ENCODE measurements at regions not wholly inside any gene's neighbourhood (a gene's known extent, or its start where the extent isn't known, plus 50 kb on each side); places are given as distances from the start of the nearest gene placed in this dataset.
"Not testable (repeated sequence)": the region's sequence is repeated elsewhere in the genome, so short reads cannot be mapped to it uniquely, and the experiment has no call there.

- no peak for TF ChIP-seq CTCF (IDR thresholded peaks at IDR 0.05; ENCODE audit: poor library complexity, severe bottlenecking)
- DNase-seq (ENCODE audit: low spot score): no peak
- Histone ChIP-seq H3K36me3 (ENCODE audit: low read depth) (no peaks in the 10 kb centered on the region), H3K4me3 (ENCODE audit: severe bottlenecking) (no peak overlapping the region), H3K27ac (ENCODE audit: poor library complexity, severe bottlenecking) (no peak overlapping the region), H3K9me3 (ENCODE audit: severe bottlenecking) (no peaks in the 10 kb centered on the region), H3K27me3 (ENCODE audit: insufficient read depth, poor library complexity, severe bottlenecking) (no peaks in the 10 kb centered on the region), H3K4me1 (ENCODE audit: insufficient read depth, poor library complexity, severe bottlenecking) (no peaks in the 10 kb centered on the region)
- peak; percentile 49; the same call in 2 of the 3 replicates for ATAC-seq (ENCODE audit: low read depth)
Observed at GRCh38 chr7:138338361-138338760, 121.7 kb upstream of the TRIM24 start.

GRCh38 chr7:138339229-138339628, 120.8 kb upstream of the TRIM24 start:
- H3K36me3 ChIP-seq (ENCODE audit: low read depth); DNase-seq (ENCODE audit: low spot score); H3K4me1 ChIP-seq (ENCODE audit: insufficient read depth, poor library complexity, severe bottlenecking); H3K27me3 ChIP-seq (ENCODE audit: insufficient read depth, poor library complexity, severe bottlenecking); ATAC-seq (ENCODE audit: low read depth); H3K4me3 ChIP-seq (ENCODE audit: severe bottlenecking); H3K9me3 ChIP-seq (ENCODE audit: severe bottlenecking); H3K27ac ChIP-seq (ENCODE audit: poor library complexity, severe bottlenecking): not testable (repeated sequence)

GRCh38 chr7:138342990-138343389, 117.1 kb upstream of the TRIM24 start:
- ATAC-seq (ENCODE audit: low read depth) (no peak), DNase-seq (ENCODE audit: low spot score) (no peak)
- Histone ChIP-seq H3K27ac (ENCODE audit: poor library complexity, severe bottlenecking) (no peak overlapping the region), H3K4me3 (ENCODE audit: severe bottlenecking) (no peak overlapping the region), H3K36me3 (ENCODE audit: low read depth) (no peaks in the 10 kb centered on the region), H3K4me1 (ENCODE audit: insufficient read depth, poor library complexity, severe bottlenecking) (no peaks in the 10 kb centered on the region), H3K27me3 (ENCODE audit: insufficient read depth, poor library complexity, severe bottlenecking) (no peaks in the 10 kb centered on the region), H3K9me3 (ENCODE audit: severe bottlenecking) (no peaks in the 10 kb centered on the region)
- TF ChIP-seq CTCF (IDR thresholded peaks at IDR 0.05; ENCODE audit: poor library complexity, severe bottlenecking): no peak

- Histone ChIP-seq H3K36me3 (ENCODE audit: low read depth) (no peaks in the 10 kb centered on the region), H3K4me1 (ENCODE audit: insufficient read depth, poor library complexity, severe bottlenecking) (no peaks in the 10 kb centered on the region), H3K9me3 (ENCODE audit: severe bottlenecking) (no peaks in the 10 kb centered on the region), H3K27ac (ENCODE audit: poor library complexity, severe bottlenecking) (no peak overlapping the region), H3K27me3 (ENCODE audit: insufficient read depth, poor library complexity, severe bottlenecking) (no peaks in the 10 kb centered on the region), H3K4me3 (ENCODE audit: severe bottlenecking) (no peak overlapping the region)
- ATAC-seq (ENCODE audit: low read depth) (no peak), DNase-seq (ENCODE audit: low spot score) (no peak)
- no peak for TF ChIP-seq CTCF (IDR thresholded peaks at IDR 0.05; ENCODE audit: poor library complexity, severe bottlenecking)
Observed at GRCh38 chr7:138345567-138345966, 114.5 kb upstream of the TRIM24 start.

- DNase-seq (ENCODE audit: low spot score) (no peak), ATAC-seq (ENCODE audit: low read depth) (no peak)
- Histone ChIP-seq H3K36me3 (ENCODE audit: low read depth) (no peaks in the 10 kb centered on the region), H3K27ac (ENCODE audit: poor library complexity, severe bottlenecking) (no peak overlapping the region), H3K4me3 (ENCODE audit: severe bottlenecking) (no peak overlapping the region), H3K4me1 (ENCODE audit: insufficient read depth, poor library complexity, severe bottlenecking) (no peaks in the 10 kb centered on the region), H3K9me3 (ENCODE audit: severe bottlenecking) (no peaks in the 10 kb centered on the region), H3K27me3 (ENCODE audit: insufficient read depth, poor library complexity, severe bottlenecking) (no peaks in the 10 kb centered on the region)
- no peak for TF ChIP-seq CTCF (IDR thresholded peaks at IDR 0.05; ENCODE audit: poor library complexity, severe bottlenecking)
Observed at GRCh38 chr7:138346975-138347374, 113.1 kb upstream of the TRIM24 start.
